K562 (cell line): ENCODE measurements at regions not wholly inside any gene's neighbourhood (a gene's known extent, or its start where the extent isn't known, plus 50 kb on each side); places are given as distances from the start of the nearest gene placed in this dataset.

ENCODE experiments used
- FOXM1 ChIP-seq, 2 experiments: fragments of 450-650 bp in 1 of 2; sonication (generic) in 1 of 2; formaldehyde crosslinking in 1 of 2; IDR thresholded peaks; 2 replicates each; pipeline versions ENCODE4 v1.6.1 to v1.9.0; 2017 to 2022; ENCODE audit warnings: low read depth in 2 of 2, mild to moderate bottlenecking in 2 of 2, missing genetic modification reagents in 1 of 2, moderate library complexity in 1 of 2
- HDAC1 ChIP-seq, 2 experiments: fragments of 450-650 bp; IDR thresholded peaks; 2 replicates each; pipeline ENCODE4 v1.6.1; 2016 to 2017; ENCODE audit warnings: inconsistent platforms in 1 of 2, mild to moderate bottlenecking in 1 of 2, moderate library complexity in 1 of 2
- HDAC3 ChIP-seq: fragments of 450-650 bp; IDR thresholded peaks from 2 replicates; pipeline ENCODE4 v1.6.1; 2018; ENCODE audit warnings: borderline replicate concordance, mild to moderate bottlenecking, moderate library complexity; ENCODE audit not compliant: partially characterized antibody
- JUN ChIP-seq, 2 experiments: sonication (generic) in 1 of 2; formaldehyde crosslinking in 1 of 2; IDR thresholded peaks; 2 replicates each; pipeline versions ENCODE4 v1.6.1 to v1.8.0; 2012 to 2022; ENCODE audit warnings: borderline replicate concordance in 2 of 2, mild to moderate bottlenecking in 2 of 2, improper control_type of control experiment in 1 of 2, low read depth in 1 of 2, low read length in 1 of 2, missing genetic modification reagents in 1 of 2
- KDM2B ChIP-seq: fragments of 250-450 bp; sonication (Bioruptor Pico); IDR thresholded peaks from 2 replicates; pipeline ENCODE4 v1.8.0; 2021; ENCODE audit warnings: mild to moderate bottlenecking, moderate library complexity
- MAZ ChIP-seq, 2 experiments: fragments of 450-650 bp in 1 of 2; sonication (generic) in 1 of 2; formaldehyde crosslinking; IDR thresholded peaks in 1 of 2; conservative IDR thresholded peaks in 1 of 2; 2 replicates each; pipeline versions ENCODE4 v1.4.0 to v1.5.0; 2020; ENCODE audit warnings: mild to moderate bottlenecking in 1 of 2, missing genetic modification reagents in 1 of 2
- NR3C1 ChIP-seq: sonication (generic); formaldehyde crosslinking; IDR thresholded peaks from 2 replicates; pipeline ENCODE4 v1.8.1; 2022; ENCODE audit warnings: missing genetic modification reagents
- SIN3B ChIP-seq: fragments of 450-650 bp; IDR thresholded peaks from 2 replicates; pipeline ENCODE4 v1.6.1; 2017; ENCODE audit warnings: low read depth, mild to moderate bottlenecking, moderate library complexity
- STAT5B ChIP-seq: fragments of 250-450 bp; sonication (Bioruptor Pico); IDR thresholded peaks from 2 replicates; pipeline ENCODE4 v1.8.0; 2021; ENCODE audit warnings: mild to moderate bottlenecking, inconsistent platforms
- TEAD4 ChIP-seq, 2 experiments: sonication (generic) in 1 of 2; formaldehyde crosslinking in 1 of 2; IDR thresholded peaks; 2 replicates each; pipeline versions ENCODE4 v1.6.1 to v1.8.0; 2012 to 2022; ENCODE audit warnings: borderline replicate concordance in 1 of 2, inconsistent platforms in 1 of 2, low read length in 1 of 2, mild to moderate bottlenecking in 1 of 2, missing genetic modification reagents in 1 of 2
- XRCC3 ChIP-seq: fragments of 450-650 bp; IDR thresholded peaks from 2 replicates; pipeline ENCODE4 v1.6.1; 2017; ENCODE audit warnings: mild to moderate bottlenecking, moderate library complexity
- YY1 ChIP-seq, 3 experiments: IDR thresholded peaks; 2 replicates each; pipeline ENCODE4 v1.6.1; 2011; ENCODE audit warnings: low read length in 2 of 3, mild to moderate bottlenecking in 2 of 3, moderate library complexity in 2 of 3, borderline replicate concordance in 1 of 3, control low read depth in 1 of 3, low read depth in 1 of 3; ENCODE audit not compliant: insufficient read depth in 3 of 3, insufficient replicate concordance in 2 of 3, control insufficient read depth in 1 of 3, insufficient read length in 1 of 3; ENCODE audit errors: extremely low read depth in 1 of 3
- ZFP36 ChIP-seq: fragments of 150-350 bp; IDR thresholded peaks from 2 replicates; pipeline ENCODE4 v1.6.1; 2018; ENCODE audit warnings: low read length, low read depth; ENCODE audit not compliant: partially characterized antibody
- ZNF384 ChIP-seq: IDR thresholded peaks from 2 replicates; pipeline ENCODE4 v1.6.1; 2012; ENCODE audit warnings: low read depth, low read length, improper control_type of control experiment
- ZNF79 ChIP-seq: fragments of 250-450 bp; sonication (Bioruptor Pico); IDR thresholded peaks from 2 replicates; pipeline ENCODE4 v1.4.0; 2020; ENCODE audit warnings: low read depth, mild to moderate bottlenecking, moderate library complexity
- TF ChIP-seq, protein P1 (sequence below), 2 experiments: fragments of 450-650 bp; IDR thresholded peaks; 2 replicates each; pipeline ENCODE4 v1.6.1; 2016
- TF ChIP-seq, protein P2 (sequence below): fragments of 450-650 bp; formaldehyde crosslinking; IDR thresholded peaks from 2 replicates; pipeline ENCODE4 v1.4.0; 2022; ENCODE audit warnings: mild to moderate bottlenecking, moderate library complexity
- TF ChIP-seq, protein P3 (sequence below): sonication (generic); formaldehyde crosslinking; IDR thresholded peaks from 2 replicates; pipeline ENCODE4 v1.8.1; 2023; ENCODE audit warnings: mild to moderate bottlenecking, missing genetic modification reagents
- TF ChIP-seq, protein P4 (sequence below): sonication (generic); formaldehyde crosslinking; IDR thresholded peaks from 2 replicates; pipeline ENCODE4 v1.8.0; 2022; ENCODE audit warnings: missing genetic modification reagents, mild to moderate bottlenecking, borderline replicate concordance

DNA sequence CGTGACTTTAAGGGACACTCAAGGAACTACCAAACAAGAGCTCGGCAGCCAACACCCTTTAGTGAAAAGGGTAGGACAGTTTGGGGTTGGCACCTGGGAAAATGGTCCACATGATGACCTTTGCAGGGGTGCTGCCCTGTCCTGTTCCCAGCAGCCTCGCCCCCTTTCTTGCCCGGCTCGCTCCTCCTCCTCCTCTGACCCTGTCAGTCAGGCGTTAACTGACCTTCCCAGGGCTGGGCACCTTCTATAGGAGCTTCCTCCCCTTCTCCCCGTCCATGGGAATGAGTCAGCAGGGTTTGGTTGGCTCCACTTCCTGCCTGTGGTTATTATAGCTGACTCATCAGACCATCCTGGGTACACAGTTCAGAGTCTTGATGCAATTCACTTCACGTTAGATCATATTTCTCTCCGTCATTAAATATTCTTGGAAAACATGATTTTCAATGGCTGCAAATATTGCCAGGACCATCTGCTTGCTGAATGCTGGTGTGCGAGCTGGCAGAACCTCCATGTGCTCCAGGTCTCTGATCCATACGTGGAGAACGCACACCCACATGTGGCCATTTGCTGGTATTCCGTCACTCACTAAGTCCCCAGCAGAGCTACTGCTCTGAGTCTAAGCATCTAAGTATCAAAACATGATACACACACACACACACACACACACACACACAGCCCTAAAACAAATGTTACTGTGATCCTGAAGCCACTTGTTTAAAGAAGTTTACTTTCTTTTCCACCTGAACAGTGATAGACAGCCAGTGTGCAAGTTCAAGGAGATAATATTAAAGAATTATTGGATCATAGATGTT is 185.0 kb downstream of the ANAPC1 start (continued):
- TF ChIP-seq, protein P1, sequence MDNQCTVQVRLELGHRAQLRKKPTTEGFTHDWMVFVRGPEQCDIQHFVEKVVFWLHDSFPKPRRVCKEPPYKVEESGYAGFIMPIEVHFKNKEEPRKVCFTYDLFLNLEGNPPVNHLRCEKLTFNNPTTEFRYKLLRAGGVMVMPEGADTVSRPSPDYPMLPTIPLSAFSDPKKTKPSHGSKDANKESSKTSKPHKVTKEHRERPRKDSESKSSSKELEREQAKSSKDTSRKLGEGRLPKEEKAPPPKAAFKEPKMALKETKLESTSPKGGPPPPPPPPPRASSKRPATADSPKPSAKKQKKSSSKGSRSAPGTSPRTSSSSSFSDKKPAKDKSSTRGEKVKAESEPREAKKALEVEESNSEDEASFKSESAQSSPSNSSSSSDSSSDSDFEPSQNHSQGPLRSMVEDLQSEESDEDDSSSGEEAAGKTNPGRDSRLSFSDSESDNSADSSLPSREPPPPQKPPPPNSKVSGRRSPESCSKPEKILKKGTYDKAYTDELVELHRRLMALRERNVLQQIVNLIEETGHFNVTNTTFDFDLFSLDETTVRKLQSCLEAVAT (IDR thresholded peaks at IDR 0.05) = peak in 1 of 2 experiments; percentile 74; a peak in 2 of 4 replicates
- TF ChIP-seq XRCC3 = no peak
- TF ChIP-seq TEAD4 (IDR thresholded peaks at IDR 0.05; ENCODE audit: low read length) = peak; percentile 70
- TF ChIP-seq TEAD4 (CRISPR knock-in tag; IDR thresholded peaks at IDR 0.05; ENCODE audit: borderline replicate concordance) = no peak
- TF ChIP-seq, protein P2, sequence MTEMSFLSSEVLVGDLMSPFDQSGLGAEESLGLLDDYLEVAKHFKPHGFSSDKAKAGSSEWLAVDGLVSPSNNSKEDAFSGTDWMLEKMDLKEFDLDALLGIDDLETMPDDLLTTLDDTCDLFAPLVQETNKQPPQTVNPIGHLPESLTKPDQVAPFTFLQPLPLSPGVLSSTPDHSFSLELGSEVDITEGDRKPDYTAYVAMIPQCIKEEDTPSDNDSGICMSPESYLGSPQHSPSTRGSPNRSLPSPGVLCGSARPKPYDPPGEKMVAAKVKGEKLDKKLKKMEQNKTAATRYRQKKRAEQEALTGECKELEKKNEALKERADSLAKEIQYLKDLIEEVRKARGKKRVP (CRISPR knock-in tag) = peak; percentile 60; the same call in 1 of the 2 replicates
- TF ChIP-seq, protein P3, sequence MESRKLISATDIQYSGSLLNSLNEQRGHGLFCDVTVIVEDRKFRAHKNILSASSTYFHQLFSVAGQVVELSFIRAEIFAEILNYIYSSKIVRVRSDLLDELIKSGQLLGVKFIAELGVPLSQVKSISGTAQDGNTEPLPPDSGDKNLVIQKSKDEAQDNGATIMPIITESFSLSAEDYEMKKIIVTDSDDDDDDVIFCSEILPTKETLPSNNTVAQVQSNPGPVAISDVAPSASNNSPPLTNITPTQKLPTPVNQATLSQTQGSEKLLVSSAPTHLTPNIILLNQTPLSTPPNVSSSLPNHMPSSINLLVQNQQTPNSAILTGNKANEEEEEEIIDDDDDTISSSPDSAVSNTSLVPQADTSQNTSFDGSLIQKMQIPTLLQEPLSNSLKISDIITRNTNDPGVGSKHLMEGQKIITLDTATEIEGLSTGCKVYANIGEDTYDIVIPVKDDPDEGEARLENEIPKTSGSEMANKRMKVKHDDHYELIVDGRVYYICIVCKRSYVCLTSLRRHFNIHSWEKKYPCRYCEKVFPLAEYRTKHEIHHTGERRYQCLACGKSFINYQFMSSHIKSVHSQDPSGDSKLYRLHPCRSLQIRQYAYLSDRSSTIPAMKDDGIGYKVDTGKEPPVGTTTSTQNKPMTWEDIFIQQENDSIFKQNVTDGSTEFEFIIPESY (CRISPR knock-in tag) = no peak
- TF ChIP-seq ZNF79 (CRISPR knock-in tag) = 0 out of 2 replicates have a peak, but pooled peaks have one; percentile 29
- TF ChIP-seq MAZ (CRISPR knock-in tag; conservative IDR thresholded peaks at IDR 0.05 in 1 of 2, IDR thresholded peaks at IDR 0.05 in 1 of 2) = peak; percentile 59 to 77; a peak in 3 of 4 replicates
- peak in 1 of 2 experiments; percentile 69; a peak in 1 of 4 replicates for TF ChIP-seq HDAC1 (IDR thresholded peaks at IDR 0.05)
- TF ChIP-seq NR3C1 (CRISPR knock-in tag) = no peak
- TF ChIP-seq HDAC3 = peak; percentile 41
- peak; percentile 85 for TF ChIP-seq JUN (IDR thresholded peaks at IDR 0.05; ENCODE audit: borderline replicate concordance, low read depth, low read length)
- no peak for TF ChIP-seq JUN (CRISPR knock-in tag; IDR thresholded peaks at IDR 0.05; ENCODE audit: borderline replicate concordance)
- TF ChIP-seq STAT5B = no peak
- no peak for TF ChIP-seq KDM2B (CRISPR knock-in tag)
- peak in 2 of 3 experiments; percentile 7 to 36 for TF ChIP-seq YY1 (IDR thresholded peaks at IDR 0.05; ENCODE audit: borderline replicate concordance in 1 of 3, control insufficient read depth in 1 of 3, extremely low read depth in 1 of 3, insufficient read depth in 3 of 3, insufficient read length in 1 of 3, insufficient replicate concordance in 2 of 3, low read depth in 1 of 3, low read length in 2 of 3)
- TF ChIP-seq FOXM1 (IDR thresholded peaks at IDR 0.05; ENCODE audit: low read depth) = no peak
- TF ChIP-seq FOXM1 (CRISPR knock-in tag; IDR thresholded peaks at IDR 0.05; ENCODE audit: low read depth) = no peak
- TF ChIP-seq, protein P4, sequence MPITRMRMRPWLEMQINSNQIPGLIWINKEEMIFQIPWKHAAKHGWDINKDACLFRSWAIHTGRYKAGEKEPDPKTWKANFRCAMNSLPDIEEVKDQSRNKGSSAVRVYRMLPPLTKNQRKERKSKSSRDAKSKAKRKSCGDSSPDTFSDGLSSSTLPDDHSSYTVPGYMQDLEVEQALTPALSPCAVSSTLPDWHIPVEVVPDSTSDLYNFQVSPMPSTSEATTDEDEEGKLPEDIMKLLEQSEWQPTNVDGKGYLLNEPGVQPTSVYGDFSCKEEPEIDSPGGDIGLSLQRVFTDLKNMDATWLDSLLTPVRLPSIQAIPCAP (CRISPR knock-in tag) = no peak
- TF ChIP-seq SIN3B = no peak
- TF ChIP-seq ZNF384 = no peak
- TF ChIP-seq ZFP36 = no peak
